Renal cortex interstitium (tissue), 11 donors: ENCODE measurements at regions not wholly inside any gene's neighbourhood (a gene's known extent, or its start where the extent isn't known, plus 50 kb on each side); places are given as distances from the start of the nearest gene placed in this dataset.

Experiments used
- DNase-seq, 11 donors: peaks; one replicate each; pipeline ENCODE4 v3.0.0-alpha.2; 2013; ENCODE audit warnings: low read depth in 9 of 11, low spot score in 4 of 11; ENCODE audit errors: extremely low read depth in 1 of 11

- no peak for DNase-seq
Observed at GRCh38 chr2:16154501-16155280, 214.3 kb downstream of the MYCN start.

DNA sequence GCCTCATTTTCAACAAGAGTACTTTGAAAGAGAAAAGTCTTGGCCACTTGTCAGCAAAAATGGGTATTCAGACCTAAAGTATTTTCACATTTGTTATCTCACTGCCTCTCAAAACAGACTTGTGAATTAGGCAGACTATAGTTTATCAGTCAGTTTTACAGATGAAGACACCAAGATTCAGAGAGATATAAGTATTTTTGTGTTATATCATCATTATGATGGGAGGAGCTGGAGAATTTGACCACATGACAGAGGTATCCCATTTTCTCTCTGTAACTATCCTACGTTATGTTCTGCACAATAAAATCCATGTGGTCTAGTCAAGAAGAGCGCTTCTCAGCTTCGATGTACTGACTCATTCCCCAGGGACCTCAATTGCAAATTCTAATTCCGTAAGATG, 213.7 kb downstream of the MYCN start:
- DNase-seq: no peak

- no peak for DNase-seq
Observed at GRCh38 chr2:16153754-16154035, 213.3 kb downstream of the MYCN start.

DNA sequence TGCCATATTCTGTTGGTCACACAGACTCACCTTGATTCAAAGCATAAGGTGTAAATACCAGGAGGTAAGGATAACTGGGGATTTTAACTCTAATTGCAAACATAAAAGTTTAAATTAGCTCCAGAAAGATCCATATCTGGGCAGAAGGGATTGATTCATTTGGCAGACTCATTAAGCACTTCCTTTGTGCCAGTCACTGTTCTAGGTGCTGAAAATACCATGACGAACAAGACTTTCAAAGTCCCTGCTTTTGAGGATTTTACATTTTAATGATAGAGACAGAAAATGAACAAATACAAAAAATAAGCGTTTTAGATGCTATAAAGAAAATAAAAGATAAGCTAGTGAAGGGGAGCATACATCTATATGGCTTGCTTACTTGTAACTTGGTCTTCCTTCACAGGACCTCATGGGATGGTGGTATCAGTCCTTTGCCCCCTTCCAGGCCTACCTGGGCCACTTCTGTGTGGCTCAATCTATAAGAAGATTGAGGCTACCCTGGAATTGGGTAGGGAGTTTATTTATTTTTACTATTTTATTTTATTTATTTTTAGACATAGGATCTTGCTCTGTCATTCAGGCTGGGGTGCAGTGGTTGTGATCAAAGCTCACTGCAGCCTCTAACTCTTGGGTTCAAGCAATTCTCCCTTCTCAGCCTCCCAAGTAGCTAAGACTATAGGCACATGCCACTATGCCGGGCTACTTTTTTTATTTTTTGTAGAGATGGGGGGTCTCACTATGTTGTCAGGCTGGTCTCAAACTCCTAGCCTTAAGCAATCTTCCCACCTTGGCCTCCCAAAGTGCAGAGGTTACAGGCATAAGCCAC, 212.8 kb downstream of the MYCN start:
- DNase-seq: no peak

GRCh38 chr2:16152071-16152927, 211.9 kb downstream of the MYCN start:
- no peak for DNase-seq

- no peak for DNase-seq
Observed at GRCh38 chr2:16151651-16152050, 211.3 kb downstream of the MYCN start.

GRCh38 chr2:16151281-16151570, 210.9 kb downstream of the MYCN start:
- DNase-seq: no peak

- DNase-seq: no peak
Observed at GRCh38 chr2:16150456-16151280, 210.3 kb downstream of the MYCN start.

DNA sequence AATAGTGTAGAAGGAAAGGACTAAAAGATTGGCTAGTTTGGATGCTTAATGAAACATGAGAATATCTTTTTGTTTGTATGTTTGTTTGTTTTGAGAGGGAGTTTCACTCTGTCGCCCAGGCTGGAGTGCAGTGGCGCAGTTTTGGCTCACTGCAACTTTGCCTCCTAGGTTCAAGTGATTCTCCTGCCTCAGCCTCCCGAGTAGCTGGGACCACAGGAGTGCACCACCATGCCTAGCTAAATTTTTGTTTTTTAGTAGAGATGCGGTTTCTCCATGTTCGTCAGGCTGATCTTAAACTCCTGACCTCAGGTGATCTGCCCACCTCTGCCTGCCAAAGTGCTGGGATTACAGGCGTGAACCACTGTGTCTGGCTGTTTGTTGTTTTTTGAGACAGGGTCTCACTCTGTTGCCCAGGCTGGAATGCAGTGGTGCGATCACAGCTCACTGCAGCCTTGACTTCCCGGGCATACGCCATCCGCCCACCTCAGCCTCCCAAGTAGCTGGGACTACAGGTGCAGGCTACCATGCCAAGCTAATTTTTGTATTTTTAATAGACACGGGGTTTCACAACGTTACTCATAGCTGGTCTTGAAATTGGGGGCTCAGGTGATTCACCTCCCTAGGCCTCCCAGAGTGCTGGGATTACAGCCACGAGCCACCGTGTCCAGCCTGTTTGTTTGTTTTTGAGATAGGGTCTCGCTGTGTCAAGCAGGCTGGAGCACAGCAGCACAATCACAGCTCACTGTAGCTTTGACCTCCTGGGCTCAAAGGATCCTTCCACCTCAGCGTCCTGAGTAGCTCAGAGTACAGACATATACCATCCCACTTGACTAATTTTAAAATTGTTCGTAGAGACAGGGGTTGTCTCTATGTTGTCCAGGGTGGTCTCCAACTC, 209.2 kb downstream of the MYCN start:
- no peak for DNase-seq

DNA sequence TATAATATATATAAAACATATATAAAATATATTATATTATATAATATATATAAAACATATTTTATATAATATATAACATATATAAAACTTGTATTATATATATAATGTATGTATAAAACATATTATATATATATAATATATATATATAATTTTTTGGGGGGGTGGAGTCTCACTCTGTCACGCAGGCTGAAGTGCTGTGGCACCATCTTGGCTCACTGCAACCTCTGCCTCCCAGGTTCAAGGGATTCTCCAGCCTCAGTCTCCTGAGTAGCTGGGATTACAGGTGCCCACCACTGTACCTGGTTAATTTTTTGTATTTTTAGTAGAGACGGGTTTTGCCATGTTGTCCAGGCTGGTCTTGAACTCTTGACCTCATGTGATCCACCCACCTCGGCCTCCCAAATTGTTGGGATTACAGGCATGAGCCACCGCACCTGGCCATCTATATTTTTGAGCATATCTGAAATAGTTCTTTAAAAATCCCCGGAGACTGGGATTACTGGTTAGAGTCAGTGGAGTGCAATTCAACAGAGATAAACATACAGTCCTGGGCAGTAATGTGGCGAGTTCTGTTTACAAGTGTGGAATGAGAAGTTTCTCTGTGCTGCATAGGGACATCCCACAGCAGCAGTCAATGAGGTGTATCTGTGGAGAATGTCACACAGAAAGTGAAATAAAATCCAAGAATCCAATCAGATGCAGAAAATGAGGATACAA, 208.4 kb downstream of the MYCN start:
- no peak for DNase-seq

GRCh38 chr2:16142383-16143361, 202.3 kb downstream of the MYCN start:
- peak in 6 of 11 donors; percentile 4 to 23 (median 17) for DNase-seq

GRCh38 chr2:16141641-16141921, 201.2 kb downstream of the MYCN start:
- DNase-seq: no peak

DNA sequence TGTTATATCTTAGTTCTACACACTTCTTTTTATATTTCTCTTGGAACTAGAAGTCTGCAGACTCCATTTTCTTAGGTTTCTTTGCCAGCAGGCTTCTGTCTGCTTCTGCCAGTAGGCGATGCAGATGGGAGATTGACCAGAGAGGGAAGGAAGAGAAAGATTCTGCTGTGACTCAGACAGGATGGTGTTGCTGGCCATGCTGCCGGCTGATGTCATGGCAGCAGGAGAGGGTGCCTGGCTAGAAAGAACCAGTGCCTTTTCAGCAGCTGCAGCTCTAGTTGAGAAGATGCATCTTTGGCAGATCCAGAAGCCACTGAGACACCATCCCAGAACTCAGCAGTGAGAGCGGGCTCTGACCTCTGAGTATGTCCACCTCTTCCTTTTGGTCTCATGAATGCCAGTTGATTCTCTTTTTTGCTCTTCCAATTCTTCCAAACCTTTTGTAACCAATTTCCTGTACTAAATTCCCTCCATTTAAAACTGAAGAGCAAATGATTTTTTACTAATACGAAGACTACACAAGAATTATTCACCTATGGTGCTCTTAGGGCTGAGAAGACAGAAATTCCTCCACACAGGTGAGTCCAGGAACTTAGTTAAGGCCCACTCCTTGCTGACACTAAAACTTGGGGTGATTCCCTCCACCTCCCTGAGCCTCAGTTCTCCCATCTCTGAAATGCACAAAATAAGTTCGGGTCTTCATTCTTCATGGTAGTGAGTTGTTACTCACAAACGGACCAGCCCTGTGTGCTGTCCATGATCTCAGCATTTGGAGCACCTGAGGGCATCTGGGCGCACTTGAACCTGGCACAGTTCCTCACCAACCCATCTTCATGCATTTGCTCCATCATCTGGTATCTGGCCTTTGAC, 200.7 kb downstream of the MYCN start:
- DNase-seq: no peak

GRCh38 chr2:16139663-16140615, 199.6 kb downstream of the MYCN start:
- DNase-seq: no peak
